WERI-Rb-1 (cell line): ENCODE measurements at regions not wholly inside any gene's neighbourhood (a gene's known extent, or its start where the extent isn't known, plus 50 kb on each side); places are given as distances from the start of the nearest gene placed in this dataset.

ENCODE experiments used
- DNase-seq: peaks from one replicate; pipeline ENCODE4 v3.0.0-alpha.2; 2020
- H3K27ac ChIP-seq: fragments of 250-450 bp; sonication (Bioruptor Pico); 2 replicates; pipeline ENCODE4 v1.5.1; 2020; ENCODE audit warnings: mild to moderate bottlenecking, moderate library complexity
- H3K27me3 ChIP-seq: fragments of 250-450 bp; sonication (Bioruptor Pico); 2 replicates; pipeline ENCODE4 v1.5.1; 2021; ENCODE audit warnings: mild to moderate bottlenecking, low read depth, moderate library complexity; ENCODE audit not compliant: insufficient read depth, severe bottlenecking
- H3K36me3 ChIP-seq: fragments of 250-450 bp; sonication (Bioruptor Pico); 2 replicates; pipeline ENCODE4 v1.5.1; 2020; ENCODE audit warnings: mild to moderate bottlenecking, moderate library complexity
- H3K4me3 ChIP-seq: 2 replicates; pipeline ENCODE4 v1.5.1; 2011; ENCODE audit warnings: low read depth, mild to moderate bottlenecking, control low read depth, low read length
- H3K9me3 ChIP-seq: fragments of 250-450 bp; sonication (Bioruptor Pico); 2 replicates; pipeline ENCODE4 v1.5.1; 2021; ENCODE audit warnings: mild to moderate bottlenecking, moderate library complexity; ENCODE audit not compliant: severe bottlenecking
- CTCF ChIP-seq: IDR thresholded peaks from 2 replicates; pipeline ENCODE4 v1.5.1; 2011; ENCODE audit warnings: low read depth, mild to moderate bottlenecking, control low read depth, inconsistent platforms, low read length

DNA sequence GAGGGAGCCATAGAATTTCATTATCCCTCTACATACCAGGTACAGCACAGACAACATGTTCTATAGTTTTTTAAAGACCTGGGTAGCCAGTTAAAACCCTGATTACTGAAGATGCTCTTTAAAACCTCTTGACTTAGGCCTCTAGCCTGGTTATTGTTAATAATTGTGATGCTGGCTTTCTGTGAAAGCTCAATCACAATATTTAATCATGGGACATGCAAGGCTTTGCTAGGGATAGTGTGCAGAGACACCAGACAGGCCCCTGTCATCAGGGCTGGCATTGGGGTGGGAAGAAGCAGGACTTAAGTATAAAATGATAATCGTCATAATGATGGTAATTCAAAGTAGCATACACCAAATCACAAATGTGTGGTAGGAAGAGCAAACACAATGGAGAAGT is 274.4 kb downstream of the PTBP2 start:
- Histone ChIP-seq H3K36me3 (no peaks in the 10 kb centered on the region), H3K4me3 (no peak overlapping the region), H3K27me3 (no peaks in the 10 kb centered on the region), H3K9me3 (no peaks in the 10 kb centered on the region), H3K27ac (no peak overlapping the region)
- TF ChIP-seq CTCF: no peak
- DNase-seq: no peak

GRCh38 chr1:96997717-96998116 is 276.1 kb downstream of the PTBP2 start:
- no peak overlapping the region for H3K27ac ChIP-seq
- no peaks in the 10 kb centered on the region for H3K36me3 ChIP-seq
- H3K4me3 ChIP-seq: no peak overlapping the region
- TF ChIP-seq CTCF: no peak
- no peaks in the 10 kb centered on the region for H3K27me3 ChIP-seq
- no peak for DNase-seq
- no peaks in the 10 kb centered on the region for H3K9me3 ChIP-seq

DNA sequence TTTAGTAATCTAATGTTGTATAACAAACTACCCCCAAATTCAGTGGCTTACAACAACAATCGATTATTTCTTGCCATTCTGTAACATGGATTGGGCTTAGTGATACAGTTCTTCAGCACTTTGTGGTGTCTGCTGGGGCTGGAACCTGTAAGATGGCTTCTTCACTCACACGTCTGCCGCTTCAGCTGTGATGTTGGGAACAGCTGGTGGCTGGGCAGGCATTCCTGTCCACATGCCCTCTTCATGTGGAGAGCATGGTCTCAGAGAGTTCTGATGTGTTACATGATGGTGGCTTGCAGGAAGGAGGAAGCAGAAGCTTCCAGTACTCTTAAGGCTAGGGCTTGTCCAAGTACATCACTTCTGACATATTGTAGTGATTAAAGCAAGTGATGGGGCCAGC is 276.9 kb downstream of the PTBP2 start:
- no peak for DNase-seq

DNA sequence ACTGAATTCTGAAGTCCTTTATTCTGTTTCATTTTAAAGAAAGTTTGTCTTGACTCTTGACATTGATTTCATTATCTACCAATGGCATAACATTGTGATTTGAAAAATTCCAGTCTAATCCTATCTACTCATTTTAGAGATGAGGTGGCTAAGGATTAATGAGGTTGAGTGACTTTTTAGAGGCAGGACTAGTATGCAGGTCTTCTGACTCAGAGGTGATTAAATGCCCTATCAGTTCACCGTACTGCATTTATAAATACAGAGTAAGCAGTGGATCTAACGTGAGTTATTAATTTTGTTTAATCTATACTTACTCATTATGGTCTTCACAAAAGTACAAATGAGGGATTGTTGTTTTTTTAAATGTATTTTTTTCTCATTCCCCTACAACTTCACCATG is 277.6 kb downstream of the PTBP2 start:
- H3K36me3 ChIP-seq: no peaks in the 10 kb centered on the region
- no peaks in the 10 kb centered on the region for H3K27me3 ChIP-seq
- no peak for DNase-seq
- no peak overlapping the region for H3K4me3 ChIP-seq
- no peak overlapping the region for H3K27ac ChIP-seq
- no peak for TF ChIP-seq CTCF
- H3K9me3 ChIP-seq: no peaks in the 10 kb centered on the region

More for the DNA sequence above, 276.9 kb downstream of the PTBP2 start:
- H3K27me3 ChIP-seq: no peaks in the 10 kb centered on the region
- H3K27ac ChIP-seq: no peak overlapping the region
- no peaks in the 10 kb centered on the region for H3K36me3 ChIP-seq
- TF ChIP-seq CTCF: no peak
- no peaks in the 10 kb centered on the region for H3K9me3 ChIP-seq
- no peak overlapping the region for H3K4me3 ChIP-seq

- TF ChIP-seq CTCF: no peak
- H3K27ac ChIP-seq: no peak overlapping the region
- no peak overlapping the region for H3K4me3 ChIP-seq
- H3K36me3 ChIP-seq: no peaks in the 10 kb centered on the region
- H3K27me3 ChIP-seq: no peaks in the 10 kb centered on the region
- no peaks in the 10 kb centered on the region for H3K9me3 ChIP-seq
- no peak for DNase-seq
These were observed 282.5 kb downstream of the PTBP2 start for GRCh38 chr1:97004054-97004453.

GRCh38 chr1:97004743-97005142 is 283.2 kb downstream of the PTBP2 start:
- no peaks in the 10 kb centered on the region for H3K27me3 ChIP-seq
- no peak overlapping the region for H3K4me3 ChIP-seq
- H3K27ac ChIP-seq: no peak overlapping the region
- no peaks in the 10 kb centered on the region for H3K36me3 ChIP-seq
- TF ChIP-seq CTCF: no peak
- no peaks in the 10 kb centered on the region for H3K9me3 ChIP-seq
- no peak for DNase-seq
